ENCODE measurements at regions not wholly inside any gene's neighbourhood (a gene's known extent, or its start where the extent isn't known, plus 50 kb on each side); places are given as distances from the start of the nearest gene placed in this dataset.

DNA sequence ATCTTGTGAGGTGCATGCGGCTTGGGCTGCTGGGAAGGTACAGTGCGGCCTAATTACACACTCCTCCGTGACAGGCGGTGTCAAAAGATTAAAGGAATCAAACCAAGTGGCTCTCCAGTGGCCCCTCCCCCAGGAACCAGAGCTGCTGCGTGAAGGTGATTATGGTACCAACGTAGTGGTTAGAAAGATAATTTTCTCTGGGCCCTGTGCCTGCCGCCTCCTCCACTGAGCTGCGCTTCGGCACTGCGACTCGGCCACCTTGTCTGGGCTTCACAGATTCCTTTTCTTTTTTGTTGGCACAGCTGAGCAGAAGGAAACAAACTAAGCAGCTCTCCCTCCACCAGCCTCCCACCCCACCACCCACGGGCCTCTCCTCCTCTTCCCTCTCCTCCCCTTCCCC, 113.2 kb upstream of the SDK2 start:
- TF ChIP-seq, protein P1, sequence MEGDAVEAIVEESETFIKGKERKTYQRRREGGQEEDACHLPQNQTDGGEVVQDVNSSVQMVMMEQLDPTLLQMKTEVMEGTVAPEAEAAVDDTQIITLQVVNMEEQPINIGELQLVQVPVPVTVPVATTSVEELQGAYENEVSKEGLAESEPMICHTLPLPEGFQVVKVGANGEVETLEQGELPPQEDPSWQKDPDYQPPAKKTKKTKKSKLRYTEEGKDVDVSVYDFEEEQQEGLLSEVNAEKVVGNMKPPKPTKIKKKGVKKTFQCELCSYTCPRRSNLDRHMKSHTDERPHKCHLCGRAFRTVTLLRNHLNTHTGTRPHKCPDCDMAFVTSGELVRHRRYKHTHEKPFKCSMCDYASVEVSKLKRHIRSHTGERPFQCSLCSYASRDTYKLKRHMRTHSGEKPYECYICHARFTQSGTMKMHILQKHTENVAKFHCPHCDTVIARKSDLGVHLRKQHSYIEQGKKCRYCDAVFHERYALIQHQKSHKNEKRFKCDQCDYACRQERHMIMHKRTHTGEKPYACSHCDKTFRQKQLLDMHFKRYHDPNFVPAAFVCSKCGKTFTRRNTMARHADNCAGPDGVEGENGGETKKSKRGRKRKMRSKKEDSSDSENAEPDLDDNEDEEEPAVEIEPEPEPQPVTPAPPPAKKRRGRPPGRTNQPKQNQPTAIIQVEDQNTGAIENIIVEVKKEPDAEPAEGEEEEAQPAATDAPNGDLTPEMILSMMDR (IDR thresholded peaks at IDR 0.05) = no peak
- no peak for TF ChIP-seq POLR2A (IDR thresholded peaks at IDR 0.05)
